ENCODE measurements at regions not wholly inside any gene's neighbourhood (a gene's known extent, or its start where the extent isn't known, plus 50 kb on each side); places are given as distances from the start of the nearest gene placed in this dataset.

GRCh38 chr14:95452893-95453712 lies 63.3 kb downstream of the SYNE3 start:
- H3K4me1 Mint-ChIP-seq = peaks cover 17 to 23% (median 21%) of the 10 kb centered on the region in 3 donors
- H3K27ac Mint-ChIP-seq = peak overlapping the region in 1 of 6 donors; percentile 47
- no peak overlapping the region for H3K4me3 Mint-ChIP-seq
- no peak for DNase-seq
- ATAC-seq (ENCODE audit: low read depth in 2 of 2) = no peak
- H3K36me3 Mint-ChIP-seq = peaks cover 5 to 9% of the 10 kb centered on the region in 2 donors
- no peaks in the 10 kb centered on the region for H3K27me3 Mint-ChIP-seq
- H3K9me3 Mint-ChIP-seq = no peaks in the 10 kb centered on the region

GRCh38 chr14:95452176-95452892 lies 64.1 kb downstream of the SYNE3 start:
- Mint-ChIP-seq H3K9me3 (no peaks in the 10 kb centered on the region), H3K36me3 (peaks cover 5 to 9% of the 10 kb centered on the region in 2 donors), H3K27me3 (no peaks in the 10 kb centered on the region), H3K27ac (peak overlapping the region in 1 of 6 donors; percentile 52), H3K4me1 (peaks cover 10 to 16% (median 15%) of the 10 kb centered on the region in 3 donors), H3K4me3 (no peak overlapping the region)
- ATAC-seq (ENCODE audit: low read depth in 2 of 2) (no peak), DNase-seq (no peak)

- H3K27ac Mint-ChIP-seq = peak overlapping the region in 1 of 6 donors; percentile 19
- no peak overlapping the region for H3K4me3 Mint-ChIP-seq
- DNase-seq = no peak
- H3K4me1 Mint-ChIP-seq = peaks cover under 1 to 10% (median 4%) of the 10 kb centered on the region in 3 donors
- no peak for ATAC-seq (ENCODE audit: low read depth in 2 of 2)
- no peaks in the 10 kb centered on the region for H3K27me3 Mint-ChIP-seq
- H3K36me3 Mint-ChIP-seq = peaks cover 5 to 9% of the 10 kb centered on the region in 2 donors
- no peaks in the 10 kb centered on the region for H3K9me3 Mint-ChIP-seq
These were observed 67.3 kb downstream of the SYNE3 start for GRCh38 chr14:95449131-95449530.

- H3K4me3 Mint-ChIP-seq = peak overlapping the region in 1 of 8 donors; percentile 43
- peaks cover 5 to 9% of the 10 kb centered on the region in 2 donors for H3K36me3 Mint-ChIP-seq
- H3K27ac Mint-ChIP-seq = peak overlapping the region in 4 of 6 donors; percentile 32 to 91 (median 64)
- ATAC-seq (ENCODE audit: low read depth in 2 of 2) = no peak
- peaks cover 20 to 27% (median 24%) of the 10 kb centered on the region in 3 donors for H3K4me1 Mint-ChIP-seq
- DNase-seq = no peak
- H3K27me3 Mint-ChIP-seq = no peaks in the 10 kb centered on the region
- H3K9me3 Mint-ChIP-seq = no peaks in the 10 kb centered on the region
These were observed 70.0 kb downstream of the SYNE3 start for GRCh38 chr14:95446470-95446869.

- no peak for DNase-seq
- Mint-ChIP-seq H3K4me1 (peaks cover 21 to 30% (median 25%) of the 10 kb centered on the region in 3 donors), H3K4me3 (no peak overlapping the region), H3K36me3 (peaks cover 5 to 9% of the 10 kb centered on the region in 2 donors), H3K9me3 (no peaks in the 10 kb centered on the region), H3K27ac (peak overlapping the region in 3 of 6 donors; percentile 33 to 69 (median 66)), H3K27me3 (no peaks in the 10 kb centered on the region)
- no peak for ATAC-seq (ENCODE audit: low read depth in 2 of 2)
These were observed 70.8 kb downstream of the SYNE3 start for GRCh38 chr14:95445676-95446075.

- H3K4me1 Mint-ChIP-seq = peaks cover 21 to 30% (median 25%) of the 10 kb centered on the region in 3 donors
- DNase-seq (no peak), ATAC-seq (ENCODE audit: low read depth in 2 of 2) (no peak)
- H3K27me3 Mint-ChIP-seq = no peaks in the 10 kb centered on the region
- H3K27ac Mint-ChIP-seq = peak overlapping the region in 5 of 6 donors; percentile 15 to 85 (median 66)
- no peak overlapping the region for H3K4me3 Mint-ChIP-seq
- H3K36me3 Mint-ChIP-seq = peaks cover 5 to 9% of the 10 kb centered on the region in 2 donors
- no peaks in the 10 kb centered on the region for H3K9me3 Mint-ChIP-seq
These were observed 71.3 kb downstream of the SYNE3 start for GRCh38 chr14:95445161-95445560.

- H3K27me3 Mint-ChIP-seq = no peaks in the 10 kb centered on the region
- DNase-seq (no peak), ATAC-seq (ENCODE audit: low read depth in 2 of 2) (no peak)
- peaks cover 21 to 30% (median 25%) of the 10 kb centered on the region in 3 donors for H3K4me1 Mint-ChIP-seq
- H3K27ac Mint-ChIP-seq = peak overlapping the region in 5 of 6 donors; percentile 15 to 85 (median 69)
- no peaks in the 10 kb centered on the region for H3K9me3 Mint-ChIP-seq
- H3K36me3 Mint-ChIP-seq = peaks cover 5 to 8% of the 10 kb centered on the region in 2 donors
- peak overlapping the region in 1 of 8 donors; percentile 55 for H3K4me3 Mint-ChIP-seq
These were observed 72.0 kb downstream of the SYNE3 start for GRCh38 chr14:95444132-95445129.

- peak overlapping the region in 4 of 6 donors; percentile 63 to 89 (median 82) for H3K27ac Mint-ChIP-seq
These were observed 73.8 kb downstream of the SYNE3 start for GRCh38 chr14:95442633-95443021.

GRCh38 chr14:95442016-95442632 lies 74.3 kb downstream of the SYNE3 start:
- ATAC-seq (ENCODE audit: low read depth in 2 of 2) = peak; percentile 11 to 12
- peaks cover 28 to 49% (median 46%) of the 10 kb centered on the region in 3 donors for H3K4me1 Mint-ChIP-seq
- H3K36me3 Mint-ChIP-seq = peaks cover 5 to 6% of the 10 kb centered on the region in 2 donors
- no peak for DNase-seq
- no peaks in the 10 kb centered on the region for H3K27me3 Mint-ChIP-seq
- H3K4me3 Mint-ChIP-seq = peak overlapping the region in 3 of 8 donors; percentile 15 to 79 (median 64)
- H3K9me3 Mint-ChIP-seq = no peaks in the 10 kb centered on the region
- peak overlapping the region; percentile 57 to 89 (median 74) for H3K27ac Mint-ChIP-seq

More at GRCh38 chr14:95442633-95443021, 73.8 kb downstream of the SYNE3 start:
- peaks cover 23 to 44% (median 41%) of the 10 kb centered on the region in 3 donors for H3K4me1 Mint-ChIP-seq
- H3K4me3 Mint-ChIP-seq = peak overlapping the region in 4 of 8 donors; percentile 2 to 79 (median 40)
- no peaks in the 10 kb centered on the region for H3K27me3 Mint-ChIP-seq
- DNase-seq (peak; percentile 59), ATAC-seq (ENCODE audit: low read depth in 2 of 2) (peak; percentile 91 to 94)
- peaks cover 0 to under 1% of the 10 kb centered on the region in 2 donors for H3K36me3 Mint-ChIP-seq
- no peaks in the 10 kb centered on the region for H3K9me3 Mint-ChIP-seq

GRCh38 chr14:95440951-95441350 lies 75.5 kb downstream of the SYNE3 start:
- DNase-seq = no peak
- Mint-ChIP-seq H3K9me3 (no peaks in the 10 kb centered on the region), H3K4me1 (peaks cover 29 to 59% (median 57%) of the 10 kb centered on the region in 3 donors), H3K27me3 (no peaks in the 10 kb centered on the region), H3K27ac (peak overlapping the region in 2 of 6 donors; percentile 44 to 80), H3K4me3 (no peak overlapping the region), H3K36me3 (peaks cover 11 to 14% of the 10 kb centered on the region in 2 donors)
- ATAC-seq (ENCODE audit: low read depth in 2 of 2) = no peak

GRCh38 chr14:95440496-95440895 lies 76.0 kb downstream of the SYNE3 start:
- H3K4me1 Mint-ChIP-seq = peaks cover 29 to 63% (median 61%) of the 10 kb centered on the region in 3 donors
- DNase-seq (no peak), ATAC-seq (ENCODE audit: low read depth in 2 of 2) (no peak)
- H3K27me3 Mint-ChIP-seq = no peaks in the 10 kb centered on the region
- peaks cover 15 to 18% of the 10 kb centered on the region in 2 donors for H3K36me3 Mint-ChIP-seq
- H3K27ac Mint-ChIP-seq = peak overlapping the region in 2 of 6 donors; percentile 44 to 80
- H3K4me3 Mint-ChIP-seq = no peak overlapping the region
- no peaks in the 10 kb centered on the region for H3K9me3 Mint-ChIP-seq

GRCh38 chr14:95439881-95440280 lies 76.6 kb downstream of the SYNE3 start:
- H3K27ac Mint-ChIP-seq = no peak overlapping the region
- no peak overlapping the region for H3K4me3 Mint-ChIP-seq
- peaks cover 0 to 5% (median 2%) of the 10 kb centered on the region in 7 donors for H3K9me3 Mint-ChIP-seq
- no peak for DNase-seq
- no peaks in the 10 kb centered on the region for H3K27me3 Mint-ChIP-seq
- H3K4me1 Mint-ChIP-seq = peaks cover 33 to 66% (median 63%) of the 10 kb centered on the region in 3 donors
- H3K36me3 Mint-ChIP-seq = peaks cover 20 to 24% of the 10 kb centered on the region in 2 donors
- ATAC-seq (ENCODE audit: low read depth in 2 of 2) = no peak
